ENCODE measurements at regions not wholly inside any gene's neighbourhood (a gene's known extent, or its start where the extent isn't known, plus 50 kb on each side); places are given as distances from the start of the nearest gene placed in this dataset.
"Not testable (repeated sequence)": the region's sequence is repeated elsewhere in the genome, so short reads cannot be mapped to it uniquely, and the experiment has no call there.

DNA sequence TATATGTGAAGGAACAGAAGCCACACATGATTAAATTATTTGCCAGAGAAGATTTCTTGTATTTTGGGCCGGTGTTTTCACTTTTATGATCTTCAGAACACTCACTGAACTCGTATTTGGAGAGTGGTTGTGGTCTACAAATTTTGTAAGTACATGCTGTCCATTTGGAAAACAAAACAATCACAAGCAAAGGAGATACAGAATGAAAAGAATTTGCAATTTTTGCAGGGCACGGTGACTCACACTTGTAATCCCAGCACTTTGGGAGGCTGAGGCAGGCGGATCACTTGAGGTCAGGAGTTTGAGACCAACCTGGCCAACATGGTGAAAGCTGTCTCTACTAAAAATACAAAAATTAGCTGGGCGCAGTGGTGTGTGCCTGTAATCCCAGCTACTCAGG is 282.0 kb downstream of the C1D start:
- TF ChIP-seq RCOR1 (IDR thresholded peaks at IDR 0.05; ENCODE audit: low read depth, low read length); CEBPB (IDR thresholded peaks at IDR 0.05); USF2 (IDR thresholded peaks at IDR 0.05); POLR2A (IDR thresholded peaks at IDR 0.05; ENCODE audit: low read length); MAFK (IDR thresholded peaks at IDR 0.05; ENCODE audit: partially characterized antibody); BHLHE40 (IDR thresholded peaks at IDR 0.05; ENCODE audit: low read depth, low read length); SMC3 (IDR thresholded peaks at IDR 0.05); EP300 (IDR thresholded peaks at IDR 0.05); RAD21 (conservative IDR thresholded peaks at IDR 0.05 in 1 of 2, IDR thresholded peaks at IDR 0.05 in 1 of 2); HMGXB4 (CRISPR knock-in tag; IDR thresholded peaks at IDR 0.05; ENCODE audit: borderline replicate concordance): not testable (repeated sequence)
- TF ChIP-seq, protein P1, sequence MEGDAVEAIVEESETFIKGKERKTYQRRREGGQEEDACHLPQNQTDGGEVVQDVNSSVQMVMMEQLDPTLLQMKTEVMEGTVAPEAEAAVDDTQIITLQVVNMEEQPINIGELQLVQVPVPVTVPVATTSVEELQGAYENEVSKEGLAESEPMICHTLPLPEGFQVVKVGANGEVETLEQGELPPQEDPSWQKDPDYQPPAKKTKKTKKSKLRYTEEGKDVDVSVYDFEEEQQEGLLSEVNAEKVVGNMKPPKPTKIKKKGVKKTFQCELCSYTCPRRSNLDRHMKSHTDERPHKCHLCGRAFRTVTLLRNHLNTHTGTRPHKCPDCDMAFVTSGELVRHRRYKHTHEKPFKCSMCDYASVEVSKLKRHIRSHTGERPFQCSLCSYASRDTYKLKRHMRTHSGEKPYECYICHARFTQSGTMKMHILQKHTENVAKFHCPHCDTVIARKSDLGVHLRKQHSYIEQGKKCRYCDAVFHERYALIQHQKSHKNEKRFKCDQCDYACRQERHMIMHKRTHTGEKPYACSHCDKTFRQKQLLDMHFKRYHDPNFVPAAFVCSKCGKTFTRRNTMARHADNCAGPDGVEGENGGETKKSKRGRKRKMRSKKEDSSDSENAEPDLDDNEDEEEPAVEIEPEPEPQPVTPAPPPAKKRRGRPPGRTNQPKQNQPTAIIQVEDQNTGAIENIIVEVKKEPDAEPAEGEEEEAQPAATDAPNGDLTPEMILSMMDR (IDR thresholded peaks at IDR 0.05), result not testable (repeated sequence)
- TF ChIP-seq, protein P2, sequence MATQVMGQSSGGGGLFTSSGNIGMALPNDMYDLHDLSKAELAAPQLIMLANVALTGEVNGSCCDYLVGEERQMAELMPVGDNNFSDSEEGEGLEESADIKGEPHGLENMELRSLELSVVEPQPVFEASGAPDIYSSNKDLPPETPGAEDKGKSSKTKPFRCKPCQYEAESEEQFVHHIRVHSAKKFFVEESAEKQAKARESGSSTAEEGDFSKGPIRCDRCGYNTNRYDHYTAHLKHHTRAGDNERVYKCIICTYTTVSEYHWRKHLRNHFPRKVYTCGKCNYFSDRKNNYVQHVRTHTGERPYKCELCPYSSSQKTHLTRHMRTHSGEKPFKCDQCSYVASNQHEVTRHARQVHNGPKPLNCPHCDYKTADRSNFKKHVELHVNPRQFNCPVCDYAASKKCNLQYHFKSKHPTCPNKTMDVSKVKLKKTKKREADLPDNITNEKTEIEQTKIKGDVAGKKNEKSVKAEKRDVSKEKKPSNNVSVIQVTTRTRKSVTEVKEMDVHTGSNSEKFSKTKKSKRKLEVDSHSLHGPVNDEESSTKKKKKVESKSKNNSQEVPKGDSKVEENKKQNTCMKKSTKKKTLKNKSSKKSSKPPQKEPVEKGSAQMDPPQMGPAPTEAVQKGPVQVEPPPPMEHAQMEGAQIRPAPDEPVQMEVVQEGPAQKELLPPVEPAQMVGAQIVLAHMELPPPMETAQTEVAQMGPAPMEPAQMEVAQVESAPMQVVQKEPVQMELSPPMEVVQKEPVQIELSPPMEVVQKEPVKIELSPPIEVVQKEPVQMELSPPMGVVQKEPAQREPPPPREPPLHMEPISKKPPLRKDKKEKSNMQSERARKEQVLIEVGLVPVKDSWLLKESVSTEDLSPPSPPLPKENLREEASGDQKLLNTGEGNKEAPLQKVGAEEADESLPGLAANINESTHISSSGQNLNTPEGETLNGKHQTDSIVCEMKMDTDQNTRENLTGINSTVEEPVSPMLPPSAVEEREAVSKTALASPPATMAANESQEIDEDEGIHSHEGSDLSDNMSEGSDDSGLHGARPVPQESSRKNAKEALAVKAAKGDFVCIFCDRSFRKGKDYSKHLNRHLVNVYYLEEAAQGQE (IDR thresholded peaks at IDR 0.05), result not testable (repeated sequence)
